Glutamatergic neuron (in vitro differentiated cells): ENCODE measurements at regions not wholly inside any gene's neighbourhood (a gene's known extent, or its start where the extent isn't known, plus 50 kb on each side); places are given as distances from the start of the nearest gene placed in this dataset.
"Not testable (repeated sequence)": the region's sequence is repeated elsewhere in the genome, so short reads cannot be mapped to it uniquely, and the experiment has no call there.

Source experiments
- DNase-seq: peaks from one replicate; pipeline ENCODE4 v3.0.0; 2022
- H3K27ac Mint-ChIP-seq: one replicate; pipeline ENCODE4 v1.8.0; 2020; ENCODE audit warnings: mild to moderate bottlenecking, mixed read lengths, inconsistent platforms; ENCODE audit not compliant: unreplicated experiment
- H3K27me3 Mint-ChIP-seq: one replicate; pipeline ENCODE4 v1.8.0; 2020; ENCODE audit warnings: mild to moderate bottlenecking, moderate library complexity, mixed read lengths, inconsistent platforms; ENCODE audit not compliant: unreplicated experiment
- H3K36me3 Mint-ChIP-seq: one replicate; pipeline ENCODE4 v1.8.0; 2020; ENCODE audit warnings: mild to moderate bottlenecking, mixed read lengths, inconsistent platforms; ENCODE audit not compliant: unreplicated experiment
- H3K4me1 Mint-ChIP-seq: one replicate; pipeline ENCODE4 v1.8.0; 2020; ENCODE audit warnings: mild to moderate bottlenecking, low read depth, mixed read lengths, inconsistent platforms; ENCODE audit not compliant: unreplicated experiment
- H3K4me3 Mint-ChIP-seq: one replicate; pipeline ENCODE4 v1.8.0; 2020; ENCODE audit warnings: mild to moderate bottlenecking, mixed read lengths, inconsistent platforms; ENCODE audit not compliant: unreplicated experiment
- H3K9me3 Mint-ChIP-seq: one replicate; pipeline ENCODE4 v1.8.0; 2020; ENCODE audit warnings: mild to moderate bottlenecking, moderate library complexity, mixed read lengths, inconsistent platforms; ENCODE audit not compliant: unreplicated experiment
- CTCF ChIP-seq: fragments of 200-600 bp; sonication (generic); IDR thresholded peaks from one replicate; pipeline ENCODE4 v1.5.0; 2021; ENCODE audit not compliant: partially characterized antibody, unreplicated experiment

GRCh38 chr11:33994937-33995336, 56.6 kb upstream of the CAPRIN1 start:
- no peak for DNase-seq
- Mint-ChIP-seq H3K4me1 (peaks cover 4% of the 10 kb centered on the region), H3K36me3 (no peaks in the 10 kb centered on the region), H3K27ac (no peak overlapping the region), H3K27me3 (peaks cover 1% of the 10 kb centered on the region), H3K9me3 (peaks cover 3% of the 10 kb centered on the region), H3K4me3 (no peak overlapping the region)
- no peak for TF ChIP-seq CTCF

GRCh38 chr11:33991136-33991535, 60.4 kb upstream of the CAPRIN1 start:
- H3K4me3 Mint-ChIP-seq, DNase-seq, H3K27me3 Mint-ChIP-seq, H3K9me3 Mint-ChIP-seq, H3K36me3 Mint-ChIP-seq, H3K27ac Mint-ChIP-seq, H3K4me1 Mint-ChIP-seq: not testable (repeated sequence)

GRCh38 chr11:33990131-33990530, 61.4 kb upstream of the CAPRIN1 start:
- H3K36me3 Mint-ChIP-seq, H3K4me1 Mint-ChIP-seq, H3K27ac Mint-ChIP-seq, H3K4me3 Mint-ChIP-seq, H3K27me3 Mint-ChIP-seq, H3K9me3 Mint-ChIP-seq, DNase-seq: not testable (repeated sequence)

GRCh38 chr11:33989461-33989860, 62.1 kb upstream of the CAPRIN1 start:
- no peak overlapping the region for H3K27ac Mint-ChIP-seq
- no peak for TF ChIP-seq CTCF
- H3K36me3 Mint-ChIP-seq: no peaks in the 10 kb centered on the region
- DNase-seq: no peak
- no peaks in the 10 kb centered on the region for H3K4me1 Mint-ChIP-seq
- H3K9me3 Mint-ChIP-seq: no peaks in the 10 kb centered on the region
- no peak overlapping the region for H3K4me3 Mint-ChIP-seq
- peaks cover 1% of the 10 kb centered on the region for H3K27me3 Mint-ChIP-seq

- Mint-ChIP-seq H3K9me3 (no peaks in the 10 kb centered on the region), H3K27me3 (peaks cover 1% of the 10 kb centered on the region), H3K36me3 (no peaks in the 10 kb centered on the region), H3K27ac (no peak overlapping the region), H3K4me3 (no peak overlapping the region), H3K4me1 (no peaks in the 10 kb centered on the region)
- no peak for TF ChIP-seq CTCF
- DNase-seq: no peak
These were observed 62.8 kb upstream of the CAPRIN1 start for GRCh38 chr11:33988586-33989370.

- no peaks in the 10 kb centered on the region for H3K4me1 Mint-ChIP-seq
- H3K27ac Mint-ChIP-seq: peak overlapping the region; percentile 6
- no peak overlapping the region for H3K4me3 Mint-ChIP-seq
- H3K36me3 Mint-ChIP-seq: no peaks in the 10 kb centered on the region
- peaks cover 1% of the 10 kb centered on the region for H3K27me3 Mint-ChIP-seq
- no peaks in the 10 kb centered on the region for H3K9me3 Mint-ChIP-seq
- DNase-seq: peak; percentile 72
- TF ChIP-seq CTCF: peak; percentile 83
These were observed 63.5 kb upstream of the CAPRIN1 start for GRCh38 chr11:33987975-33988580.
